ENCODE measurements at regions not wholly inside any gene's neighbourhood (a gene's known extent, or its start where the extent isn't known, plus 50 kb on each side); places are given as distances from the start of the nearest gene placed in this dataset.

GRCh38 chr4:28654618-28655017, 1794.0 kb downstream of the STIM2 start:
- Histone ChIP-seq H3K27me3 (ENCODE audit: control insufficient read depth in 2 of 2, insufficient read depth in 2 of 2, low read length in 2 of 2) (no peaks in the 10 kb centered on the region), H3K4me3 (ENCODE audit: low read length in 2 of 2) (no peak overlapping the region), H3K9me3 (ENCODE audit: control insufficient read depth in 2 of 2, low read length in 2 of 2) (no peaks in the 10 kb centered on the region), H3K4me1 (ENCODE audit: control insufficient read depth in 2 of 2, insufficient read depth in 2 of 2, low read length in 2 of 2) (no peaks in the 10 kb centered on the region), H3K27ac (ENCODE audit: low read depth in 2 of 2, low read length in 2 of 2) (no peak overlapping the region), H3K36me3 (ENCODE audit: control insufficient read depth in 2 of 2, insufficient read depth in 2 of 2, low read length in 2 of 2) (no peaks in the 10 kb centered on the region), H3K9ac (ENCODE audit: low read depth in 1 of 2, low read length in 2 of 2) (no peak overlapping the region)

GRCh38 chr4:28665306-28665705, 1804.7 kb downstream of the STIM2 start:
- Histone ChIP-seq H3K27ac (ENCODE audit: low read depth in 2 of 2, low read length in 2 of 2) (no peak overlapping the region), H3K9ac (ENCODE audit: low read depth in 1 of 2, low read length in 2 of 2) (no peak overlapping the region), H3K36me3 (ENCODE audit: control insufficient read depth in 2 of 2, insufficient read depth in 2 of 2, low read length in 2 of 2) (no peaks in the 10 kb centered on the region), H3K4me3 (ENCODE audit: low read length in 2 of 2) (no peak overlapping the region), H3K9me3 (ENCODE audit: control insufficient read depth in 2 of 2, low read length in 2 of 2) (no peaks in the 10 kb centered on the region), H3K27me3 (ENCODE audit: control insufficient read depth in 2 of 2, insufficient read depth in 2 of 2, low read length in 2 of 2) (no peaks in the 10 kb centered on the region), H3K4me1 (ENCODE audit: control insufficient read depth in 2 of 2, insufficient read depth in 2 of 2, low read length in 2 of 2) (no peaks in the 10 kb centered on the region)

GRCh38 chr4:28675582-28675981, 1814.9 kb downstream of the STIM2 start:
- Histone ChIP-seq H3K4me3 (ENCODE audit: low read length in 2 of 2) (no peak overlapping the region), H3K4me1 (ENCODE audit: control insufficient read depth in 2 of 2, insufficient read depth in 2 of 2, low read length in 2 of 2) (no peaks in the 10 kb centered on the region), H3K27ac (ENCODE audit: low read depth in 2 of 2, low read length in 2 of 2) (no peak overlapping the region), H3K36me3 (ENCODE audit: control insufficient read depth in 2 of 2, insufficient read depth in 2 of 2, low read length in 2 of 2) (no peaks in the 10 kb centered on the region), H3K9ac (ENCODE audit: low read depth in 1 of 2, low read length in 2 of 2) (no peak overlapping the region), H3K27me3 (ENCODE audit: control insufficient read depth in 2 of 2, insufficient read depth in 2 of 2, low read length in 2 of 2) (no peaks in the 10 kb centered on the region), H3K9me3 (ENCODE audit: control insufficient read depth in 2 of 2, low read length in 2 of 2) (no peaks in the 10 kb centered on the region)

- no peaks in the 10 kb centered on the region for H3K9me3 ChIP-seq (ENCODE audit: control insufficient read depth in 2 of 2, low read length in 2 of 2)
- no peaks in the 10 kb centered on the region for H3K4me1 ChIP-seq (ENCODE audit: control insufficient read depth in 2 of 2, insufficient read depth in 2 of 2, low read length in 2 of 2)
- no peak overlapping the region for H3K9ac ChIP-seq (ENCODE audit: low read depth in 1 of 2, low read length in 2 of 2)
- H3K4me3 ChIP-seq (ENCODE audit: low read length in 2 of 2): no peak overlapping the region
- no peak overlapping the region for H3K27ac ChIP-seq (ENCODE audit: low read depth in 2 of 2, low read length in 2 of 2)
- no peaks in the 10 kb centered on the region for H3K27me3 ChIP-seq (ENCODE audit: control insufficient read depth in 2 of 2, insufficient read depth in 2 of 2, low read length in 2 of 2)
- no peaks in the 10 kb centered on the region for H3K36me3 ChIP-seq (ENCODE audit: control insufficient read depth in 2 of 2, insufficient read depth in 2 of 2, low read length in 2 of 2)
These were observed 1817.2 kb downstream of the STIM2 start for GRCh38 chr4:28677808-28678207.

- no peaks in the 10 kb centered on the region for H3K9me3 ChIP-seq (ENCODE audit: control insufficient read depth in 2 of 2, low read length in 2 of 2)
- H3K27ac ChIP-seq (ENCODE audit: low read depth in 2 of 2, low read length in 2 of 2): no peak overlapping the region
- no peak overlapping the region for H3K4me3 ChIP-seq (ENCODE audit: low read length in 2 of 2)
- H3K9ac ChIP-seq (ENCODE audit: low read depth in 1 of 2, low read length in 2 of 2): no peak overlapping the region
- no peaks in the 10 kb centered on the region for H3K27me3 ChIP-seq (ENCODE audit: control insufficient read depth in 2 of 2, insufficient read depth in 2 of 2, low read length in 2 of 2)
- H3K4me1 ChIP-seq (ENCODE audit: control insufficient read depth in 2 of 2, insufficient read depth in 2 of 2, low read length in 2 of 2): no peaks in the 10 kb centered on the region
- no peaks in the 10 kb centered on the region for H3K36me3 ChIP-seq (ENCODE audit: control insufficient read depth in 2 of 2, insufficient read depth in 2 of 2, low read length in 2 of 2)
These were observed 1822.2 kb downstream of the STIM2 start for GRCh38 chr4:28682847-28683246.

GRCh38 chr4:28686618-28687017, 1826.0 kb downstream of the STIM2 start:
- Histone ChIP-seq H3K27ac (ENCODE audit: low read depth in 2 of 2, low read length in 2 of 2) (no peak overlapping the region), H3K9me3 (ENCODE audit: control insufficient read depth in 2 of 2, low read length in 2 of 2) (no peaks in the 10 kb centered on the region), H3K9ac (ENCODE audit: low read depth in 1 of 2, low read length in 2 of 2) (no peak overlapping the region), H3K36me3 (ENCODE audit: control insufficient read depth in 2 of 2, insufficient read depth in 2 of 2, low read length in 2 of 2) (no peaks in the 10 kb centered on the region), H3K4me3 (ENCODE audit: low read length in 2 of 2) (no peak overlapping the region), H3K4me1 (ENCODE audit: control insufficient read depth in 2 of 2, insufficient read depth in 2 of 2, low read length in 2 of 2) (no peaks in the 10 kb centered on the region), H3K27me3 (ENCODE audit: control insufficient read depth in 2 of 2, insufficient read depth in 2 of 2, low read length in 2 of 2) (no peaks in the 10 kb centered on the region)

GRCh38 chr4:28690890-28691289, 1830.2 kb downstream of the STIM2 start:
- Histone ChIP-seq H3K36me3 (ENCODE audit: control insufficient read depth in 2 of 2, insufficient read depth in 2 of 2, low read length in 2 of 2) (no peaks in the 10 kb centered on the region), H3K27ac (ENCODE audit: low read depth in 2 of 2, low read length in 2 of 2) (no peak overlapping the region), H3K4me1 (ENCODE audit: control insufficient read depth in 2 of 2, insufficient read depth in 2 of 2, low read length in 2 of 2) (no peaks in the 10 kb centered on the region), H3K9ac (ENCODE audit: low read depth in 1 of 2, low read length in 2 of 2) (no peak overlapping the region), H3K9me3 (ENCODE audit: control insufficient read depth in 2 of 2, low read length in 2 of 2) (no peaks in the 10 kb centered on the region), H3K27me3 (ENCODE audit: control insufficient read depth in 2 of 2, insufficient read depth in 2 of 2, low read length in 2 of 2) (no peaks in the 10 kb centered on the region), H3K4me3 (ENCODE audit: low read length in 2 of 2) (no peak overlapping the region)

- no peak overlapping the region for H3K9ac ChIP-seq (ENCODE audit: low read depth in 1 of 2, low read length in 2 of 2)
- no peaks in the 10 kb centered on the region for H3K4me1 ChIP-seq (ENCODE audit: control insufficient read depth in 2 of 2, insufficient read depth in 2 of 2, low read length in 2 of 2)
- no peak overlapping the region for H3K4me3 ChIP-seq (ENCODE audit: low read length in 2 of 2)
- no peaks in the 10 kb centered on the region for H3K9me3 ChIP-seq (ENCODE audit: control insufficient read depth in 2 of 2, low read length in 2 of 2)
- no peaks in the 10 kb centered on the region for H3K27me3 ChIP-seq (ENCODE audit: control insufficient read depth in 2 of 2, insufficient read depth in 2 of 2, low read length in 2 of 2)
- no peak overlapping the region for H3K27ac ChIP-seq (ENCODE audit: low read depth in 2 of 2, low read length in 2 of 2)
- H3K36me3 ChIP-seq (ENCODE audit: control insufficient read depth in 2 of 2, insufficient read depth in 2 of 2, low read length in 2 of 2): no peaks in the 10 kb centered on the region
These were observed 1841.9 kb downstream of the STIM2 start for GRCh38 chr4:28702571-28702970.

GRCh38 chr4:28709891-28710290, 1849.2 kb downstream of the STIM2 start:
- no peaks in the 10 kb centered on the region for H3K36me3 ChIP-seq (ENCODE audit: control insufficient read depth in 2 of 2, insufficient read depth in 2 of 2, low read length in 2 of 2)
- no peak overlapping the region for H3K9ac ChIP-seq (ENCODE audit: low read depth in 1 of 2, low read length in 2 of 2)
- H3K27me3 ChIP-seq (ENCODE audit: control insufficient read depth in 2 of 2, insufficient read depth in 2 of 2, low read length in 2 of 2): no peaks in the 10 kb centered on the region
- H3K27ac ChIP-seq (ENCODE audit: low read depth in 2 of 2, low read length in 2 of 2): no peak overlapping the region
- no peaks in the 10 kb centered on the region for H3K4me1 ChIP-seq (ENCODE audit: control insufficient read depth in 2 of 2, insufficient read depth in 2 of 2, low read length in 2 of 2)
- H3K9me3 ChIP-seq (ENCODE audit: control insufficient read depth in 2 of 2, low read length in 2 of 2): no peaks in the 10 kb centered on the region
- no peak overlapping the region for H3K4me3 ChIP-seq (ENCODE audit: low read length in 2 of 2)

GRCh38 chr4:28723371-28723770, 1862.7 kb downstream of the STIM2 start:
- H3K36me3 ChIP-seq (ENCODE audit: control insufficient read depth in 2 of 2, insufficient read depth in 2 of 2, low read length in 2 of 2): no peaks in the 10 kb centered on the region
- H3K27ac ChIP-seq (ENCODE audit: low read depth in 2 of 2, low read length in 2 of 2): no peak overlapping the region
- no peak overlapping the region for H3K9ac ChIP-seq (ENCODE audit: low read depth in 1 of 2, low read length in 2 of 2)
- H3K27me3 ChIP-seq (ENCODE audit: control insufficient read depth in 2 of 2, insufficient read depth in 2 of 2, low read length in 2 of 2): no peaks in the 10 kb centered on the region
- no peaks in the 10 kb centered on the region for H3K4me1 ChIP-seq (ENCODE audit: control insufficient read depth in 2 of 2, insufficient read depth in 2 of 2, low read length in 2 of 2)
- no peaks in the 10 kb centered on the region for H3K9me3 ChIP-seq (ENCODE audit: control insufficient read depth in 2 of 2, low read length in 2 of 2)
- H3K4me3 ChIP-seq (ENCODE audit: low read length in 2 of 2): no peak overlapping the region

- Histone ChIP-seq H3K9ac (ENCODE audit: low read depth in 1 of 2, low read length in 2 of 2) (no peak overlapping the region), H3K4me1 (ENCODE audit: control insufficient read depth in 2 of 2, insufficient read depth in 2 of 2, low read length in 2 of 2) (no peaks in the 10 kb centered on the region), H3K36me3 (ENCODE audit: control insufficient read depth in 2 of 2, insufficient read depth in 2 of 2, low read length in 2 of 2) (no peaks in the 10 kb centered on the region), H3K27ac (ENCODE audit: low read depth in 2 of 2, low read length in 2 of 2) (no peak overlapping the region), H3K9me3 (ENCODE audit: control insufficient read depth in 2 of 2, low read length in 2 of 2) (no peaks in the 10 kb centered on the region), H3K27me3 (ENCODE audit: control insufficient read depth in 2 of 2, insufficient read depth in 2 of 2, low read length in 2 of 2) (no peaks in the 10 kb centered on the region), H3K4me3 (ENCODE audit: low read length in 2 of 2) (no peak overlapping the region)
These were observed 1863.6 kb downstream of the STIM2 start for GRCh38 chr4:28724239-28724638.

Data from mucosa of rectum (tissue), 2 donors.